WTC11 (cell line): ENCODE measurements at regions not wholly inside any gene's neighbourhood (a gene's known extent, or its start where the extent isn't known, plus 50 kb on each side); places are given as distances from the start of the nearest gene placed in this dataset.

Source experiments
- ATAC-seq: fragments of 200-7000 bp; cut with Tn5 transposase; 2 replicates; pipeline ENCODE4 v1.10.0; 2021; ENCODE audit warnings: mild to moderate bottlenecking, moderate library complexity
- CTCF ChIA-PET: fragments of 300-600 bp; sonication (Branson Sonifier 250); formaldehyde crosslinking; loops from one replicate; lab custom pipeline; 2021; ENCODE audit warnings: antibody characterized with exemption; lab: Charles Lee
- POLR2A ChIA-PET: fragments of 350-600 bp; sonication (Branson Sonifier 250); formaldehyde crosslinking; loops from one replicate; lab custom pipeline; 2021; ENCODE audit warnings: antibody characterized with exemption; lab: Charles Lee
- DNase-seq: peaks from one replicate; pipeline ENCODE4 v3.0.0; 2021; ENCODE audit warnings: low spot score
- H3K27ac Mint-ChIP-seq: 2 replicates; pipeline ENCODE4 v1.8.0; 2021; ENCODE audit warnings: mixed read lengths
- H3K27me3 Mint-ChIP-seq: 2 replicates; pipeline ENCODE4 v1.8.0; 2021; ENCODE audit warnings: low read depth, mild to moderate bottlenecking, moderate library complexity, mixed read lengths
- H3K36me3 Mint-ChIP-seq: 2 replicates; pipeline ENCODE4 v1.8.0; 2021; ENCODE audit warnings: mixed read lengths
- H3K4me1 Mint-ChIP-seq: 2 replicates; pipeline ENCODE4 v1.8.0; 2022; ENCODE audit warnings: mixed read lengths
- H3K4me3 Mint-ChIP-seq: 2 replicates; pipeline ENCODE4 v1.8.0; 2021; ENCODE audit warnings: mild to moderate bottlenecking, moderate library complexity, mixed read lengths
- H3K9me3 Mint-ChIP-seq: 2 replicates; pipeline ENCODE4 v1.8.0; 2021; ENCODE audit warnings: mixed read lengths
- ARID4B ChIP-seq: sonication (generic); formaldehyde crosslinking; IDR thresholded peaks from 2 replicates; pipeline ENCODE4 v1.8.0; 2023; ENCODE audit warnings: missing genetic modification reagents, mild to moderate bottlenecking, borderline replicate concordance
- CDX4 ChIP-seq: fragments of 250-450 bp; sonication (Bioruptor Pico); IDR thresholded peaks from 2 replicates; pipeline ENCODE4 v1.9.0; 2021; ENCODE audit warnings: moderate library complexity, mild to moderate bottlenecking, inconsistent platforms, borderline replicate concordance
- CTCF ChIP-seq: fragments of 200-600 bp; IDR thresholded peaks from 2 replicates; pipeline ENCODE4 v1.8.0; 2022; ENCODE audit warnings: antibody characterized with exemption
- ELF4 ChIP-seq: sonication (generic); formaldehyde crosslinking; IDR thresholded peaks from 2 replicates; pipeline ENCODE4 v1.8.1; 2022; ENCODE audit warnings: low read depth, mild to moderate bottlenecking, moderate library complexity, missing genetic modification reagents
- ERG ChIP-seq: fragments of 250-450 bp; sonication (Bioruptor Pico); IDR thresholded peaks from 2 replicates; pipeline ENCODE4 v1.8.0; 2021; ENCODE audit warnings: mild to moderate bottlenecking
- ETV6 ChIP-seq: sonication (generic); formaldehyde crosslinking; IDR thresholded peaks from 2 replicates; pipeline ENCODE4 v1.8.1; 2022; ENCODE audit warnings: mild to moderate bottlenecking, missing genetic modification reagents
- JUN ChIP-seq: sonication (generic); formaldehyde crosslinking; IDR thresholded peaks from 2 replicates; pipeline ENCODE4 v1.8.0; 2023; ENCODE audit warnings: mild to moderate bottlenecking, missing genetic modification reagents
- KAT7 ChIP-seq: sonication (generic); formaldehyde crosslinking; IDR thresholded peaks from 2 replicates; pipeline ENCODE4 v1.8.1; 2023; ENCODE audit warnings: missing genetic modification reagents, mild to moderate bottlenecking, borderline replicate concordance
- NR1H2 ChIP-seq: sonication (generic); formaldehyde crosslinking; IDR thresholded peaks from 2 replicates; pipeline ENCODE4 v1.9.0; 2021; ENCODE audit warnings: mild to moderate bottlenecking, moderate library complexity, missing genetic modification reagents
- SMAD4 ChIP-seq: sonication (generic); formaldehyde crosslinking; IDR thresholded peaks from 2 replicates; pipeline ENCODE4 v1.8.0; 2022; ENCODE audit warnings: mild to moderate bottlenecking, missing genetic modification reagents
- SP1 ChIP-seq: sonication (generic); formaldehyde crosslinking; conservative IDR thresholded peaks from 2 replicates; pipeline ENCODE4 v1.8.1; 2022; ENCODE audit warnings: missing genetic modification reagents
- ZNF121 ChIP-seq: sonication (generic); formaldehyde crosslinking; IDR thresholded peaks from 2 replicates; pipeline ENCODE4 v1.8.0; 2023; ENCODE audit warnings: missing genetic modification reagents
- ZNF138 ChIP-seq: sonication (generic); formaldehyde crosslinking; conservative IDR thresholded peaks from 2 replicates; pipeline ENCODE4 v1.8.1; 2022; ENCODE audit warnings: mild to moderate bottlenecking, moderate library complexity, missing genetic modification reagents
- ZNF281 ChIP-seq: sonication (generic); formaldehyde crosslinking; IDR thresholded peaks from 2 replicates; pipeline ENCODE4 v1.8.0; 2023; ENCODE audit warnings: mild to moderate bottlenecking, missing genetic modification reagents
- ZNF396 ChIP-seq: fragments of 250-450 bp; sonication (Bioruptor Pico); IDR thresholded peaks from 2 replicates; pipeline ENCODE4 v1.8.0; 2021; ENCODE audit warnings: mild to moderate bottlenecking, moderate library complexity, borderline replicate concordance
- ZNF416 ChIP-seq: fragments of 250-450 bp; sonication (Bioruptor Pico); IDR thresholded peaks from 2 replicates; pipeline ENCODE4 v1.9.0; 2021; ENCODE audit warnings: mild to moderate bottlenecking, inconsistent platforms
- ZNF532 ChIP-seq: fragments of 250-450 bp; sonication (Bioruptor Pico); IDR thresholded peaks from 2 replicates; pipeline ENCODE4 v1.9.0; 2021; ENCODE audit warnings: mild to moderate bottlenecking, borderline replicate concordance

- TF ChIP-seq ARID4B, result no peak
- no peak for TF ChIP-seq ZNF532
- no peak for TF ChIP-seq ZNF138 (CRISPR knock-in tag)
- no peak for TF ChIP-seq JUN (CRISPR knock-in tag)
- no peak for TF ChIP-seq ZNF121
Observed at GRCh38 chr1:188317894-188318293, 1489.1 kb downstream of the PLA2G4A start (continued).

GRCh38 chr1:188325211-188325610 lies 1496.5 kb downstream of the PLA2G4A start:
- H3K4me3 Mint-ChIP-seq, result no peak overlapping the region
- ATAC-seq (no peak), DNase-seq (no peak)
- H3K27me3 Mint-ChIP-seq, result no peaks in the 10 kb centered on the region
- peaks cover 9% of the 10 kb centered on the region for H3K4me1 Mint-ChIP-seq
- no peaks in the 10 kb centered on the region for H3K36me3 Mint-ChIP-seq
- CTCF ChIA-PET, result no interaction called here
- H3K9me3 Mint-ChIP-seq, result no peaks in the 10 kb centered on the region
- POLR2A ChIA-PET, result interaction anchor here (1.3 kb wide), 1 partner anchor 140 kb away, joined by 3 read pairs; no protein-coding TSS in a partner anchor
- H3K27ac Mint-ChIP-seq, result no peak overlapping the region
- TF ChIP-seq KAT7 (CRISPR knock-in tag), result no peak
- no peak for TF ChIP-seq ARID4B
- no peak for TF ChIP-seq ZNF281
- TF ChIP-seq SP1 (CRISPR knock-in tag), result no peak
- TF ChIP-seq JUN (CRISPR knock-in tag), result no peak
- no peak for TF ChIP-seq ELF4
- TF ChIP-seq ZNF416 (CRISPR knock-in tag), result no peak
- TF ChIP-seq ETV6, result no peak
- no peak for TF ChIP-seq NR1H2 (CRISPR knock-in tag)
- no peak for TF ChIP-seq CDX4 (CRISPR knock-in tag)
- no peak for TF ChIP-seq CTCF
- no peak for TF ChIP-seq ERG (CRISPR knock-in tag)
- TF ChIP-seq ZNF396 (CRISPR knock-in tag), result no peak
- no peak for TF ChIP-seq SMAD4 (CRISPR knock-in tag)
